CD8-positive, alpha-beta memory T cell (primary cell): ENCODE measurements at regions not wholly inside any gene's neighbourhood (a gene's known extent, or its start where the extent isn't known, plus 50 kb on each side); places are given as distances from the start of the nearest gene placed in this dataset.

Experiments used
- CTCF ChIA-PET: fragments of 350-600 bp; sonication (Branson Sonifier 250); formaldehyde crosslinking; loops from one replicate; lab custom pipeline; 2021; ENCODE audit warnings: antibody characterized with exemption; lab: Charles Lee
- POLR2A ChIA-PET: fragments of 350-600 bp; sonication (Branson Sonifier 250); formaldehyde crosslinking; loops from one replicate; lab custom pipeline; 2021; ENCODE audit warnings: antibody characterized with exemption; lab: Charles Lee
- DNase-seq, 5 donors: peaks; one replicate each; pipeline versions ENCODE4 v3.0.0 to v3.0.0-alpha.2; 2020 to 2022; ENCODE audit warnings: mixed read lengths in 1 of 5
- H3K27ac ChIP-seq: one replicate; pipeline ENCODE4 v1.7.0; 2013; ENCODE audit warnings: low read depth, mild to moderate bottlenecking, low read length, moderate library complexity
- H3K27me3 ChIP-seq: 2 replicates; pipeline ENCODE4 v1.7.0; 2013; ENCODE audit warnings: low read length, mild to moderate bottlenecking; ENCODE audit not compliant: insufficient read depth, poor library complexity, severe bottlenecking
- H3K36me3 ChIP-seq: 2 replicates; pipeline ENCODE4 v1.7.0; 2013; ENCODE audit warnings: mild to moderate bottlenecking, low read length, moderate library complexity; ENCODE audit not compliant: insufficient read depth
- H3K4me1 ChIP-seq: 2 replicates; pipeline ENCODE4 v1.7.0; 2013; ENCODE audit warnings: mild to moderate bottlenecking, low read length, moderate library complexity; ENCODE audit not compliant: insufficient read depth
- H3K4me3 ChIP-seq: 2 replicates; pipeline ENCODE4 v1.7.0; 2013; ENCODE audit warnings: mild to moderate bottlenecking, low read length
- H3K9me3 ChIP-seq: 2 replicates; pipeline ENCODE4 v1.7.0; 2013; ENCODE audit warnings: mild to moderate bottlenecking, low read length
- H3K27ac Mint-ChIP-seq, 8 donors: one replicate each; pipeline ENCODE4 v1.8.0; 2020 to 2021; ENCODE audit warnings: mixed read lengths in 8 of 8, mild to moderate bottlenecking in 6 of 8, inconsistent platforms in 3 of 8, moderate library complexity in 3 of 8
- H3K27me3 Mint-ChIP-seq, 2 donors: one replicate each; pipeline ENCODE4 v1.8.0; 2020 to 2021; ENCODE audit warnings: mixed read lengths in 2 of 2, mild to moderate bottlenecking in 1 of 2, moderate library complexity in 1 of 2
- H3K36me3 Mint-ChIP-seq, 3 donors: one replicate each; pipeline ENCODE4 v1.8.0; 2020 to 2021; ENCODE audit warnings: mixed read lengths in 3 of 3, inconsistent platforms in 1 of 3, mild to moderate bottlenecking in 1 of 3
- H3K4me1 Mint-ChIP-seq, 3 donors: one replicate each; pipeline ENCODE4 v1.8.0; 2020 to 2021; ENCODE audit warnings: mixed read lengths in 3 of 3, inconsistent platforms in 1 of 3, mild to moderate bottlenecking in 1 of 3
- H3K4me3 Mint-ChIP-seq, 7 donors: one replicate each; pipeline ENCODE4 v1.8.0; 2020 to 2021; ENCODE audit warnings: mixed read lengths in 7 of 7, mild to moderate bottlenecking in 6 of 7, moderate library complexity in 4 of 7, inconsistent platforms in 2 of 7
- H3K9me3 Mint-ChIP-seq, 5 donors: one replicate each; pipeline ENCODE4 v1.8.0; 2020 to 2022; ENCODE audit warnings: mixed read lengths in 5 of 5, mild to moderate bottlenecking in 3 of 5, moderate library complexity in 2 of 5, inconsistent platforms in 1 of 5

- CTCF ChIA-PET, result no interaction called here
- Mint-ChIP-seq H3K9me3 (peaks cover 2 to 21% (median 10%) of the 10 kb centered on the region in 5 donors), H3K4me1 (no peaks in the 10 kb centered on the region), H3K27me3 (peaks cover 0 to 1% of the 10 kb centered on the region in 2 donors), H3K27ac (no peak overlapping the region), H3K4me3 (no peak overlapping the region), H3K36me3 (no peaks in the 10 kb centered on the region)
- Histone ChIP-seq H3K36me3 (no peaks in the 10 kb centered on the region), H3K27me3 (no peaks in the 10 kb centered on the region), H3K9me3 (no peaks in the 10 kb centered on the region), H3K4me1 (no peaks in the 10 kb centered on the region), H3K4me3 (no peak overlapping the region), H3K27ac (no peak overlapping the region)
- POLR2A ChIA-PET, result no interaction called here
- no peak for DNase-seq
Measured at GRCh38 chr6:93827728-93828127, 408.4 kb upstream of the EPHA7 start.

- no peak overlapping the region for H3K4me3 ChIP-seq
- Mint-ChIP-seq H3K36me3 (no peaks in the 10 kb centered on the region), H3K27me3 (no peaks in the 10 kb centered on the region), H3K27ac (no peak overlapping the region), H3K9me3 (peaks cover 3 to 28% (median 9%) of the 10 kb centered on the region in 5 donors), H3K4me3 (no peak overlapping the region), H3K4me1 (no peaks in the 10 kb centered on the region)
- H3K27ac ChIP-seq, result no peak overlapping the region
- CTCF ChIA-PET, result no interaction called here
- DNase-seq, result no peak
- no peaks in the 10 kb centered on the region for H3K36me3 ChIP-seq
- no peaks in the 10 kb centered on the region for H3K9me3 ChIP-seq
- POLR2A ChIA-PET, result no interaction called here
- no peaks in the 10 kb centered on the region for H3K4me1 ChIP-seq
- no peaks in the 10 kb centered on the region for H3K27me3 ChIP-seq
Measured at GRCh38 chr6:93825950-93826349, 406.6 kb upstream of the EPHA7 start.

DNA sequence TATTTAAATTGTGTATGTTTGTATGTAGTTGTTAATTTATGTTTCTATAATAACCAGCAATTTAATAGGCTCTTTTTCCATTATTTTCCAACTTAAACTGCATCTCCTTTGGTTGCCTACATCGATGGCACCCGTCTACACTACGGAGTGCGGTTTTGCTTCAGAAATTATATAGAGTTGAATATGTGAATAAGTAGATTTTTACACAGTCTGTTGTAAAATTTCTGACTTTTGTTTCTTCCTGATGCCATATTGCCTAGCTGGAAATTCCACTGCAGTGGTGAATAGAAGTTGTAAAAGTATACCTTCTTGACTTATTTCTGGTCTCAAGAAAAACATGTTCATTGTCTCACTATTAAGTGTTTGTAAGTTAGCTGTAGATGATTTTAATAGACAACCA, 404.1 kb upstream of the EPHA7 start:
- POLR2A ChIA-PET, result no interaction called here
- H3K4me3 ChIP-seq, result no peak overlapping the region
- H3K4me1 ChIP-seq, result no peaks in the 10 kb centered on the region
- H3K36me3 ChIP-seq, result no peaks in the 10 kb centered on the region
- H3K27ac Mint-ChIP-seq, result no peak overlapping the region
- H3K9me3 Mint-ChIP-seq, result peaks cover 0 to 36% (median 8%) of the 10 kb centered on the region in 5 donors
- no peaks in the 10 kb centered on the region for H3K27me3 ChIP-seq
- H3K4me3 Mint-ChIP-seq, result no peak overlapping the region
- H3K4me1 Mint-ChIP-seq, result no peaks in the 10 kb centered on the region
- DNase-seq, result no peak
- no peak overlapping the region for H3K27ac ChIP-seq
- H3K9me3 ChIP-seq, result no peaks in the 10 kb centered on the region
- no peaks in the 10 kb centered on the region for H3K27me3 Mint-ChIP-seq
- CTCF ChIA-PET, result no interaction called here
- H3K36me3 Mint-ChIP-seq, result no peaks in the 10 kb centered on the region

DNA sequence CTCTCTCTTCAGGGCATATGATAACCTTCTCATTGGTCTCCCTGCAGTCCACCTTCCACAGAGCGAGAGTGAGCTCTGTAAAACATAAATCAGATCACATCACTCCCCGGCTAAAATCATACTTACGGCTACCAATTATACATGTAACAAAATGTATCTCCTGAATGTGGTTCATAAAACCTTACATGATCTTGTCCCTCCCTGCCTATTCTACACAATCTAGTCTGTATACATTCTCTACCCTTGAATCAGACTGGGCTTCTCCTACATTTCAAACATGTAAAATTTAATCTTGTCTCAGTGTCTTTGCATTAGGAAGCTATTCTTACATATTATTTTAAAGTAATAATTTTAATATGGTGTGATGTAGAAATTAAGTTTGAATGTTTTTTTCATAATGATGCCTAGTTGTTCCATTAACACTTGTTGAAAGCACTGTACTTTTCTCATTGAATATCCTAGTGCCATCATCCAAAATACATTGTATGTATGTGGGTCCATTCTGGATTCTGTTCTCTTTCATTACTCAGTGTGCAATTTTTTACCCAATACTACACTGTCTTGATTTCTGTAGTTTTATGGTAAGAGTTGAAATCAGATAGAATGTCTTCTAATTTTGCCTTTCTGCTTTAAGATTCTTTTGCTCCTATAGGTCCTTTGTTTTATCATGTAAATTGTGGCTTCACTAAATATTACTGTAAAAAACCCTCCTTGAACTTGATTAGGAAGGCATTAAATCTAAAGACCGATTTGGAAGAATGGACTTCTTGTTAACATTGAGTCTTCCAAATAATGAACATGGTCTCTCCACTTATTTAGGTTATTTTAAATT, 403.3 kb upstream of the EPHA7 start:
- H3K27me3 Mint-ChIP-seq, result no peaks in the 10 kb centered on the region
- no peaks in the 10 kb centered on the region for H3K4me1 Mint-ChIP-seq
- H3K36me3 ChIP-seq, result no peaks in the 10 kb centered on the region
- H3K27ac ChIP-seq, result no peak overlapping the region
- H3K27ac Mint-ChIP-seq, result no peak overlapping the region
- no peaks in the 10 kb centered on the region for H3K4me1 ChIP-seq
- H3K9me3 Mint-ChIP-seq, result peaks cover 0 to 28% (median 8%) of the 10 kb centered on the region in 5 donors
- no peaks in the 10 kb centered on the region for H3K27me3 ChIP-seq
- no peaks in the 10 kb centered on the region for H3K9me3 ChIP-seq
- ChIA-PET CTCF (no interaction called here), POLR2A (no interaction called here)
- H3K36me3 Mint-ChIP-seq, result no peaks in the 10 kb centered on the region
- no peak overlapping the region for H3K4me3 ChIP-seq
- DNase-seq, result no peak
- H3K4me3 Mint-ChIP-seq, result no peak overlapping the region

DNA sequence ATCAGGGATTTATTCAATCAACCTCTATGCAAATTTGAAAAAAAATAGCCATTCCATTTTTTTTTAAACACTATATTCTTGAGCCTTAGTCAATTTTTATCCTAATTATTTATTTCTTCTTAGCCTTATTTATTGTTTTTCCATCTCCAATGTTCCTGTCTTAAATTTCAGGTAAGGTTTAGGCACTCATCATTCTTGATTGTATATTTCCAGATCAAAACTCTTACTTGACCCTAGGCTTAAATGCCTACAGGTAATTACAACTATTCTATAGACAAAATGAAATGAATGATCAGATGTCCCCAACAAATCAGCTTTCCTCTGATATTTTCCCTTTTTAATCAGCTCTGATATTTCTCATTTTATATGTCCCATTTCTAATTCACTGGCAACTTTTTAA, 402.6 kb upstream of the EPHA7 start:
- DNase-seq, result no peak
- Mint-ChIP-seq H3K36me3 (no peaks in the 10 kb centered on the region), H3K27me3 (no peaks in the 10 kb centered on the region), H3K4me3 (no peak overlapping the region), H3K9me3 (peaks cover 0 to 23% (median 8%) of the 10 kb centered on the region in 5 donors), H3K27ac (no peak overlapping the region), H3K4me1 (no peaks in the 10 kb centered on the region)
- POLR2A ChIA-PET, result no interaction called here
- Histone ChIP-seq H3K4me3 (no peak overlapping the region), H3K9me3 (no peaks in the 10 kb centered on the region), H3K27ac (no peak overlapping the region), H3K4me1 (no peaks in the 10 kb centered on the region), H3K36me3 (no peaks in the 10 kb centered on the region), H3K27me3 (no peaks in the 10 kb centered on the region)
- CTCF ChIA-PET, result no interaction called here

DNA sequence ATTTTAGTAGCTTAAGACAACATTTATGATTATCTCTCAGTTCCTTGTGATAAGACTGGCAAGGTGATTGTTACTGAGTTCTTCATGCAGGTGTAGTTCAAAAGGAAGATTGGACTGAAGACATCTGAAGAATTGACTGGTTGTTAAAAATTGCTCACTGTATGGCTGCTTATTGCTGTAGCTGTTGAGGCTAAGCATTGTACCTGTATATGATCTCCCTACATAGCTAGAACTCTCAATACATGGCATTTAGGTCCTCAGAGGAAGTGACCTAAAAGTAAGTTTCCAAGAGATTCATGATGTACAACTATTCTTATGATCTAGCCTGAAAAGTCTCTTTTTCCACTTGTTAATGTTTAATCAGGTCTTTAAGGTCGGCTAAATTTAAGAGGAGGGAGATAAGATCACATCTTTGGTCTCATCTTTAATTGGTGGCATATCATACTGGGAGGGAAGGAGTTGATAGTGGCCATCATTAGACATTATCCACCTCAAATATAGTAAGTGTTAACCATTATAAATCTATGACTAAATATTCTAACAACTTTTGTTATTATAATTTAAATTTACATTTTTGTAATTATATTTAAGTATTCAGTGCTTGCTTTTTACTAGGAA, 401.2 kb upstream of the EPHA7 start:
- Mint-ChIP-seq H3K4me1 (no peaks in the 10 kb centered on the region), H3K4me3 (no peak overlapping the region), H3K9me3 (peaks cover 2 to 18% (median 5%) of the 10 kb centered on the region in 5 donors), H3K27me3 (no peaks in the 10 kb centered on the region), H3K27ac (no peak overlapping the region), H3K36me3 (no peaks in the 10 kb centered on the region)
- no peaks in the 10 kb centered on the region for H3K36me3 ChIP-seq
- ChIA-PET POLR2A (no interaction called here), CTCF (no interaction called here)
- H3K27me3 ChIP-seq, result no peaks in the 10 kb centered on the region
- no peaks in the 10 kb centered on the region for H3K9me3 ChIP-seq
- H3K27ac ChIP-seq, result no peak overlapping the region
- H3K4me3 ChIP-seq, result no peak overlapping the region
- H3K4me1 ChIP-seq, result no peaks in the 10 kb centered on the region
- no peak for DNase-seq

DNA sequence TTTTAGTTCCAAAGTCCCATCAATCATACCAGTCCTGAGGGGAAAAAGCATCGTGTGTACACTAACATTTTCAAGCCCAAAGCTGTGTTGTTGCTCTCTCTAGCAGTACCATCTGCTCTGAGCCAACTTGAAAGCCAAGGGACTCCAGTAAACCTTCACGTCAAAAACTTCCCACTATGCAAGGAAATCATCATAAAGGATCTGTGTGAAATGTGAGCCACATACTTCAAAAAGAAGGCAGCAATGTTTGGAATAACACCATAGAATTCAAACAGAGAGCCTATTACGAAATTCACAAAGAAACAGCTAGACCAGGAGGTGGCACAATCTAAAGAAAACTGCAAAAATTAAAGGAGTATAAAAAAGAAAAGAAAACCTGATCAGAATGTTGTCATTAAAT, 399.8 kb upstream of the EPHA7 start:
- DNase-seq, result no peak
- H3K4me3 Mint-ChIP-seq, result no peak overlapping the region
- H3K4me1 Mint-ChIP-seq, result no peaks in the 10 kb centered on the region
- Histone ChIP-seq H3K27ac (no peak overlapping the region), H3K36me3 (no peaks in the 10 kb centered on the region), H3K27me3 (no peaks in the 10 kb centered on the region), H3K9me3 (no peaks in the 10 kb centered on the region), H3K4me3 (no peak overlapping the region), H3K4me1 (no peaks in the 10 kb centered on the region)
- no peaks in the 10 kb centered on the region for H3K36me3 Mint-ChIP-seq
- CTCF ChIA-PET, result no interaction called here
- H3K9me3 Mint-ChIP-seq, result peaks cover 2 to 18% (median 3%) of the 10 kb centered on the region in 5 donors
- no peak overlapping the region for H3K27ac Mint-ChIP-seq
- H3K27me3 Mint-ChIP-seq, result no peaks in the 10 kb centered on the region
- POLR2A ChIA-PET, result no interaction called here

GRCh38 chr6:93817937-93818336, 398.6 kb upstream of the EPHA7 start:
- CTCF ChIA-PET, result no interaction called here
- Histone ChIP-seq H3K4me1 (no peaks in the 10 kb centered on the region), H3K27ac (no peak overlapping the region), H3K27me3 (no peaks in the 10 kb centered on the region), H3K9me3 (no peaks in the 10 kb centered on the region), H3K4me3 (no peak overlapping the region), H3K36me3 (no peaks in the 10 kb centered on the region)
- peaks cover 2 to 15% (median 5%) of the 10 kb centered on the region in 5 donors for H3K9me3 Mint-ChIP-seq
- no peaks in the 10 kb centered on the region for H3K27me3 Mint-ChIP-seq
- H3K27ac Mint-ChIP-seq, result no peak overlapping the region
- no peak for DNase-seq
- no peaks in the 10 kb centered on the region for H3K36me3 Mint-ChIP-seq
- H3K4me3 Mint-ChIP-seq, result no peak overlapping the region
- POLR2A ChIA-PET, result no interaction called here
- H3K4me1 Mint-ChIP-seq, result no peaks in the 10 kb centered on the region
